Neural cell (in vitro differentiated cells): ENCODE measurements at regions not wholly inside any gene's neighbourhood (a gene's known extent, or its start where the extent isn't known, plus 50 kb on each side); places are given as distances from the start of the nearest gene placed in this dataset.

Experiments used
- CTCF ChIP-seq: fragments of 450-650 bp; IDR thresholded peaks from 2 replicates; pipeline ENCODE4 v1.5.1; 2014; ENCODE audit warnings: antibody characterized with exemption, mild to moderate bottlenecking, moderate library complexity; ENCODE audit not compliant: poor library complexity, severe bottlenecking
- POLR2AphosphoS5 ChIP-seq: IDR thresholded peaks from 2 replicates; pipeline ENCODE4 v1.6.1; 2012

- no peak for TF ChIP-seq POLR2AphosphoS5
- no peak for TF ChIP-seq CTCF
Measured at GRCh38 chr18:44036501-44036900, 644.2 kb upstream of the SETBP1 start.
